ENCODE measurements at regions not wholly inside any gene's neighbourhood (a gene's known extent, or its start where the extent isn't known, plus 50 kb on each side); places are given as distances from the start of the nearest gene placed in this dataset.

GRCh38 chr6:6736791-6737654, 148.5 kb downstream of the LY86 start:
- TF ChIP-seq ZFX (IDR thresholded peaks at IDR 0.05; ENCODE audit: borderline replicate concordance) (no peak), CTCF (IDR thresholded peaks at IDR 0.05) (no peak)
- no peak overlapping the region for H3K27ac ChIP-seq

- H3K27ac ChIP-seq, result no peak overlapping the region
- TF ChIP-seq CTCF (IDR thresholded peaks at IDR 0.05) (no peak), ZFX (IDR thresholded peaks at IDR 0.05; ENCODE audit: borderline replicate concordance) (no peak)
These were observed 149.2 kb downstream of the LY86 start for GRCh38 chr6:6737671-6738070.

DNA sequence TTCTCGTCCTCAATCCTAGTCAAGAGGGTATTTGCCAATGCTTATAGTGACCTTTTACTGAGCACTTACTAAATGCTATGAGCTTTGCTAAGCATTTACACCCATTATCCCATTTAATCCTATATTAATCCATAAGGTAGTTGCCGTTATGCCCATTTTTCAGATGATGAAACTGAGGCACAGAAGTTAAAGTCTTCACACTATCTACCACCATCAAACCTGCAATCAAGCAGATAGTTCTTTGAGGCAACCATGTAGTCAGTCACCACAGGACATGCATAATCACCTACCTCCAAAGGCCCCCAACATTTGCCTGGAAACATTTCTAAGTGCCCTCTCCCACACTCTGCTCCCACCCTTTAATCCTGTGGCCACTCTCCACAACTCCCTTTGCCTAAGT, 149.6 kb downstream of the LY86 start:
- TF ChIP-seq CTCF (IDR thresholded peaks at IDR 0.05), result no peak
- no peak for TF ChIP-seq ZFX (IDR thresholded peaks at IDR 0.05; ENCODE audit: borderline replicate concordance)

DNA sequence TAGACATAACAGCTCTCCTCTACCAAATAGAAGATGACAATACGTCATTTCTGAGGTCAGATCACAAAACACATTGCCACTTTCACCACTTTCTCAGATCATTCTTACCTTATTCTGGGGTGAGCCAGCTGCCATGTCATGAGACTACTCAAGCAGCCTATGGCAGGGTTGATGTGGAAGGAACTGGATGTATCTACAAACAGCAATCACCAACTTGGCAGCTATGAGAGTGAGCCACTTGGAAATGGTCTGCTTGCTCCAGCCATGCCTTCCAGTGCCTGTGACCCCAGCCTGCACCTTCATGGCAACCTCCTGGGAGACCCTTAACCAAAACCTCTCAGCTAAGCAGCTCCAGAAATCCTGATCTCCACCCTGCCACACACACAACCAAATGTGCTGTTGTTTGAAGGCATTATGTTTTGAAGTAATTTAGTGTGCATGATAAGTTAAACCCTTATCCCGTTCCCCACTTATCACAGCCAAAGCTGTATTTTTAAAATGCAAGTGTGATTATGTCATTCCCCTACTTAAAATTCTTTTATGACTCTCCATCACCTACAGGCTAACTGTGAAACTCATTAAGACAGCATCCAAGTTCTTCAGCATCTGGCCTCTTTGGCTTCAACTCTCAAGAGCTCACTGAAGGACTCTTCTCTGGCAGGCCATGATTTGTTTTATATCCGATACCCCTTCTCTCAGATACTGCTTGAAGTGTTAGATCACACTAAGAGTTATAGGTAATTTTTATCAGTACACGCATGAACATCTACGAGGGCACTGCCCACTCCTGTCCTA, 150.6 kb downstream of the LY86 start:
- no peak overlapping the region for H3K27ac ChIP-seq
- TF ChIP-seq CTCF (IDR thresholded peaks at IDR 0.05) (no peak), ZFX (IDR thresholded peaks at IDR 0.05; ENCODE audit: borderline replicate concordance) (no peak)

More for the DNA sequence above, 149.6 kb downstream of the LY86 start:
- H3K27ac ChIP-seq, result no peak overlapping the region

DNA sequence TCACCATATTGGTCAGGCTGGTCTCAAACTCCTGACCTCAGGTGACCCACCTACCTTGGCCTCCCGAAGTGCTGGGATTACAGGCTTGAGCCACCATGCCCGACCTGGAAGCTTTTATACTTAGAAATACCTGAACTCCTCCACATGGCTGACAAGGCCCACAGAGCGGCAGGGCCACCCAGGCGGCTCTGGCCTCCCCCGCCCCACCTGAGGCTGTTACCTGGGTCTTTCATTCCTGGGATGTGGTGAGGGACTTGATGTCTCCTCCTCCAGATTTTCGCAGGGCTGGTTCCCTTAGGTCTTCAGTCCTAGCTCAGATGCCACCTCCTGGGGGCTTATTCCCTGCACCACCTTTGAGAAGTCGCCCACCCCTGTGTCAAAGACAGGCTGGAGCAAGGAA, 152.1 kb downstream of the LY86 start:
- no peak overlapping the region for H3K27ac ChIP-seq
- TF ChIP-seq ZFX (IDR thresholded peaks at IDR 0.05; ENCODE audit: borderline replicate concordance), result no peak
- TF ChIP-seq CTCF (IDR thresholded peaks at IDR 0.05), result no peak

DNA sequence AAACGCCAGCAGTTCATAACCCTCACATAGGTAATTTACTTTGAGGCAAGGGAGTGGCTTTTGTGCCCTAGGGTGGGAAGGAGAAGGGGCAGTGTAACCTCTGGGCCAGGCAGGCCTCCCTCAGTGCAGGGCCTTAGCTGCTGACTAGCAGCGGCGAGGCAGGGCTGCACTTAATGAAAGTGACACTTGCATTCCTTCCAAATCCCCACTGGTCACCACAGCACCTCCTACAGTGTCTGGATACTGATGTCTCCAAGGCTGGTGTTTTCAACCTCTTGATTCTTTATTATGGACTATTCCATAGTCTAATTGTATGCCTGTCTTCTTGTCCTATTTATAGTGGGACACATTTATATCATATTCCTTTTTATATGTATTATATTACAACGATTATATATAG, 152.7 kb downstream of the LY86 start:
- TF ChIP-seq ZFX (IDR thresholded peaks at IDR 0.05; ENCODE audit: borderline replicate concordance) (no peak), CTCF (IDR thresholded peaks at IDR 0.05) (no peak)
- no peak overlapping the region for H3K27ac ChIP-seq

- H3K27ac ChIP-seq, result no peak overlapping the region
- TF ChIP-seq CTCF (IDR thresholded peaks at IDR 0.05) (no peak), ZFX (IDR thresholded peaks at IDR 0.05; ENCODE audit: borderline replicate concordance) (no peak)
These were observed 154.0 kb downstream of the LY86 start for GRCh38 chr6:6742535-6742934.

All from 22Rv1 (cell line).